KG1 (cell line): ENCODE measurements at regions not wholly inside any gene's neighbourhood (a gene's known extent, or its start where the extent isn't known, plus 50 kb on each side); places are given as distances from the start of the nearest gene placed in this dataset.

Experiments
- DNase-seq: peaks from one replicate; lab custom pipeline; 2025; lab: John Stamatoyannopoulos, UW

GRCh38 chr11:134643115-134644012 lies 231.3 kb upstream of the B3GAT1 start:
- no peak for DNase-seq

- DNase-seq = no peak
Measured at GRCh38 chr11:134642206-134642605, 230.2 kb upstream of the B3GAT1 start.

GRCh38 chr11:134640971-134641968 lies 229.2 kb upstream of the B3GAT1 start:
- DNase-seq = no peak

GRCh38 chr11:134640536-134640935 lies 228.5 kb upstream of the B3GAT1 start:
- DNase-seq = no peak

GRCh38 chr11:134639586-134640330 lies 227.7 kb upstream of the B3GAT1 start:
- no peak for DNase-seq

GRCh38 chr11:134638796-134639430 lies 226.9 kb upstream of the B3GAT1 start:
- no peak for DNase-seq

- no peak for DNase-seq
Measured at GRCh38 chr11:134637091-134638015, 225.3 kb upstream of the B3GAT1 start.

GRCh38 chr11:134636071-134636470 lies 224.0 kb upstream of the B3GAT1 start:
- DNase-seq = no peak

- no peak for DNase-seq
Measured at GRCh38 chr11:134634897-134635831, 223.1 kb upstream of the B3GAT1 start.

- no peak for DNase-seq
Measured at GRCh38 chr11:134633276-134633675, 221.2 kb upstream of the B3GAT1 start.

GRCh38 chr11:134632347-134633119 lies 220.5 kb upstream of the B3GAT1 start:
- DNase-seq = no peak

- no peak for DNase-seq
Measured at GRCh38 chr11:134630861-134631260, 218.8 kb upstream of the B3GAT1 start.

- DNase-seq = no peak
Measured at GRCh38 chr11:134628426-134628825, 216.4 kb upstream of the B3GAT1 start.

- DNase-seq = no peak
Measured at GRCh38 chr11:134626032-134626431, 214.0 kb upstream of the B3GAT1 start.

GRCh38 chr11:134625631-134626030 lies 213.6 kb upstream of the B3GAT1 start:
- no peak for DNase-seq

GRCh38 chr11:134625151-134625550 lies 213.1 kb upstream of the B3GAT1 start:
- DNase-seq = no peak

- DNase-seq = no peak
Measured at GRCh38 chr11:134624166-134624920, 212.3 kb upstream of the B3GAT1 start.

- DNase-seq = no peak
Measured at GRCh38 chr11:134623711-134624110, 211.7 kb upstream of the B3GAT1 start.
